Esophagus muscularis mucosa (tissue), 4 donors: ENCODE measurements at regions not wholly inside any gene's neighbourhood (a gene's known extent, or its start where the extent isn't known, plus 50 kb on each side); places are given as distances from the start of the nearest gene placed in this dataset.

ENCODE experiments used
- DNase-seq: peaks from one replicate; pipeline ENCODE4 v3.0.0-alpha.2; 2017; ENCODE audit errors: extremely low spot score
- H3K27ac ChIP-seq, 4 donors: fragments of 200-600 bp; sonication (generic); replicated peaks in 1 of 4; 1 replicate in 3 of 4; 2 replicates in 1 of 4; pipeline ENCODE4 v1.5.1; 2016 to 2019; ENCODE audit warnings: mild to moderate bottlenecking in 1 of 4
- H3K27me3 ChIP-seq, 4 donors: fragments of 200-600 bp; sonication (generic); one replicate each; pipeline versions ENCODE4 v1.5.1 to v1.6.0; 2016 to 2019
- H3K36me3 ChIP-seq, 4 donors: fragments of 200-600 bp; sonication (generic); one replicate each; pipeline ENCODE4 v1.5.1; 2016 to 2019
- H3K4me1 ChIP-seq, 4 donors: fragments of 200-600 bp; sonication (generic); one replicate each; pipeline ENCODE4 v1.5.1; 2016 to 2019
- H3K4me3 ChIP-seq, 4 donors: fragments of 200-600 bp; sonication (generic); 1 replicate in 2 of 4; 2 replicates in 2 of 4; pipeline ENCODE4 v1.5.1; 2016 to 2019; ENCODE audit warnings: mild to moderate bottlenecking in 4 of 4, moderate library complexity in 1 of 4
- H3K9me3 ChIP-seq, 4 donors: fragments of 200-600 bp; sonication (generic); 1 replicate in 3 of 4; 2 replicates in 1 of 4; pipeline ENCODE4 v1.5.1; 2016 to 2019
- EP300 ChIP-seq: sonication (generic); formaldehyde crosslinking; IDR thresholded peaks from one replicate; pipeline ENCODE4 v1.6.1; 2017; ENCODE audit warnings: antibody characterized with exemption
- POLR2A ChIP-seq: fragments of 450-650 bp; IDR thresholded peaks from one replicate; pipeline ENCODE4 v1.6.1; 2017; ENCODE audit warnings: antibody characterized with exemption, moderate library complexity, mild to moderate bottlenecking, low read depth
- POLR2AphosphoS5 ChIP-seq, 2 donors: sonication (generic); formaldehyde crosslinking; IDR thresholded peaks; one replicate each; pipeline ENCODE4 v1.6.1; 2017; ENCODE audit warnings: antibody characterized with exemption in 2 of 2
- WGBS: methylation state at CpG from one replicate; pipeline ENCODE4 v1.1.5; 2018; 5-methylcytosine and 5-hydroxymethylcytosine counted together
- intact Hi-C: fragments of 100-400 bp; cut with DNase I; formaldehyde crosslinking; loops from one replicate; pipeline ENCODE4 v1.15.1; 2023
- TF ChIP-seq, protein P1 (sequence below), 3 experiments: fragments of 200-600 bp in 2 of 3; fragments of 450-650 bp in 1 of 3; sonication (generic) in 2 of 3; IDR thresholded peaks; one replicate each; pipeline ENCODE4 v1.5.1; 2017 to 2019; ENCODE audit warnings: antibody characterized with exemption in 3 of 3, mild to moderate bottlenecking in 2 of 3, moderate library complexity in 1 of 3

DNA sequence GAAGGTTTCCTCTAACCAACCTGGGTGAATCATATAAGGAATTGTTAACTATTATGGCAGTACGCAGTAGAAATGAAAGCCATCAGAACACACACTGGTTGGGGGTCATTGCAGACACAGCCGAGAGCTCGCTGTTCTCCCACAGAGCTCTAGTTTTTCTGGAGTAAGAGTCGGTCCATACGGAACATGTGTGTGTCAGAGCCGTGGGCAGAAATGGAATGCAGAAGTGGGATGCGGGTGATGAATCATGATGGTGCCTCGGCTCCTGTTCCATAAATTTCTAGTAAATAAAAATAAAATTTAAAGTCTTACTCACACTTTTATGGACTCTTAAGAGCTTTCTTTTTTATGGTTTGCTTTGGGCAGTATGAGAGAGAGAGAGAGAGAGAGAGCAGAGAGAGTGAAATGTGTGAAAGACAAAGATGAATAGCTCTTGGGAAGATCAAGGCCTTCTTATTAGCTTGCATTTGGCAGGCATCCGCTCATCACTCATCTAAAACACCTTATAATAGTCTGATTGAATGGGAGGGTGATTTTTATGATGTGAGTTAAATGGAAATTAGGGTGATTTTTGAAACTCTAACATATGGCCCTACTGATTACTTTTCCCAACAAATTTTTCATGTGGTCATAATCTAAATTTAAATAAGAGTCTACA is 98.8 kb upstream of the PFKP start:
- 84% methylated on average over 9 of the region's 9 CpGs for WGBS
- intact Hi-C loops: no loop called here

GRCh38 chr10:2966134-2966533 is 101.2 kb upstream of the PFKP start:
- Histone ChIP-seq H3K27ac (no peak overlapping the region), H3K27me3 (peaks cover 0 to 21% (median 0%) of the 10 kb centered on the region in 4 donors), H3K9me3 (peaks cover 0 to 8% (median 0%) of the 10 kb centered on the region in 4 donors), H3K4me3 (no peak overlapping the region), H3K4me1 (no peaks in the 10 kb centered on the region), H3K36me3 (no peaks in the 10 kb centered on the region)
- intact Hi-C loops: no loop called here
- WGBS: 61% methylated on average over 4 of the region's 4 CpGs
- no peak for DNase-seq
- TF ChIP-seq POLR2AphosphoS5 (IDR thresholded peaks at IDR 0.05) (no peak), POLR2A (no peak), EP300 (no peak)
- TF ChIP-seq, protein P1, sequence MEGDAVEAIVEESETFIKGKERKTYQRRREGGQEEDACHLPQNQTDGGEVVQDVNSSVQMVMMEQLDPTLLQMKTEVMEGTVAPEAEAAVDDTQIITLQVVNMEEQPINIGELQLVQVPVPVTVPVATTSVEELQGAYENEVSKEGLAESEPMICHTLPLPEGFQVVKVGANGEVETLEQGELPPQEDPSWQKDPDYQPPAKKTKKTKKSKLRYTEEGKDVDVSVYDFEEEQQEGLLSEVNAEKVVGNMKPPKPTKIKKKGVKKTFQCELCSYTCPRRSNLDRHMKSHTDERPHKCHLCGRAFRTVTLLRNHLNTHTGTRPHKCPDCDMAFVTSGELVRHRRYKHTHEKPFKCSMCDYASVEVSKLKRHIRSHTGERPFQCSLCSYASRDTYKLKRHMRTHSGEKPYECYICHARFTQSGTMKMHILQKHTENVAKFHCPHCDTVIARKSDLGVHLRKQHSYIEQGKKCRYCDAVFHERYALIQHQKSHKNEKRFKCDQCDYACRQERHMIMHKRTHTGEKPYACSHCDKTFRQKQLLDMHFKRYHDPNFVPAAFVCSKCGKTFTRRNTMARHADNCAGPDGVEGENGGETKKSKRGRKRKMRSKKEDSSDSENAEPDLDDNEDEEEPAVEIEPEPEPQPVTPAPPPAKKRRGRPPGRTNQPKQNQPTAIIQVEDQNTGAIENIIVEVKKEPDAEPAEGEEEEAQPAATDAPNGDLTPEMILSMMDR (IDR thresholded peaks at IDR 0.05): no peak

More for the DNA sequence above, 98.8 kb upstream of the PFKP start:
- H3K27me3 ChIP-seq: peaks cover 0 to 17% (median 0%) of the 10 kb centered on the region in 4 donors
- no peaks in the 10 kb centered on the region for H3K9me3 ChIP-seq
- TF ChIP-seq POLR2A (no peak), EP300 (no peak), POLR2AphosphoS5 (IDR thresholded peaks at IDR 0.05) (no peak)
- TF ChIP-seq, protein P1 (IDR thresholded peaks at IDR 0.05): no peak
- H3K4me1 ChIP-seq: no peaks in the 10 kb centered on the region
- H3K4me3 ChIP-seq: no peak overlapping the region
- H3K27ac ChIP-seq: no peak overlapping the region
- no peaks in the 10 kb centered on the region for H3K36me3 ChIP-seq
- no peak for DNase-seq

- TF ChIP-seq POLR2AphosphoS5 (IDR thresholded peaks at IDR 0.05) (no peak), POLR2A (no peak), EP300 (no peak)
- TF ChIP-seq, protein P1 (IDR thresholded peaks at IDR 0.05): no peak
- intact Hi-C loops: no loop called here
- Histone ChIP-seq H3K27ac (no peak overlapping the region), H3K4me3 (no peak overlapping the region), H3K36me3 (no peaks in the 10 kb centered on the region), H3K4me1 (no peaks in the 10 kb centered on the region), H3K27me3 (peaks cover 0 to 26% (median 0%) of the 10 kb centered on the region in 4 donors), H3K9me3 (peaks cover 0 to 12% (median 0%) of the 10 kb centered on the region in 4 donors)
- WGBS: 94% methylated on average over 5 of the region's 5 CpGs
- DNase-seq: no peak
Measured at GRCh38 chr10:2964632-2965296, 102.6 kb upstream of the PFKP start.

DNA sequence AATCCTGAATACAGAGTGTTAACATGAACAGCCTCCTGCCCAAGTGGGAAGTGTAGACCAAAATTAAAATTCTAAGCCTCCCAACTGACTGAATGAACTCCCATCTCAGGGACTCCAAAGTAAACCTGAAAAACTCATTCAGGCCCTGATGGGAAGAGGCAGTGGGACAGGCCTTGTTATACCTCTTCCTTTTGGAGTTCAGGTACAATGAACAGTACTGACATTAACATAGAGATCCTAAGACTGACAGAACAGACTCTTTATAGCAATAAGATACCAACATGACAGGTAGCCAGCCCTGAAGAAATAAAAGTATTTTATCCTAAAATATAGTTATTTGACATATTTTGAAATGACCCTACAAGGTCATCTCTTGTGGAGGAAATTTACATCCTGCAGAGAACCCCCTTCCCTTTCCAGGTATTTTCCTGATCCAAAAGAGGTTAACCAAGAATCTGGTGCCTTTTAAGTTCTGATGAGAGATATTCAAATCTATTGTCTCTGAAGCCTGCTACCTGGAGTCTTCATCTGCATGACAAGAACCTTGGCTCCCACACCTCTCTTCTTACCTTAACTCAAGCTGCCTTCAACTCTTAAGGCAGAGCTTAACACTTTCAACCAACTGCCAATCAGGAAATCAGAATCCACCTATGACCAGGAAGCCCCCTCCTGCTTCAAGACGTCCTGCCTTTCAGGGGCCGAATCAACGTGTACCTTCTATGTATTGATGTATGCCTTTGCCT is 103.3 kb upstream of the PFKP start:
- DNase-seq: no peak
- H3K4me3 ChIP-seq: no peak overlapping the region
- no peak overlapping the region for H3K27ac ChIP-seq
- H3K9me3 ChIP-seq: peaks cover 0 to 12% (median 0%) of the 10 kb centered on the region in 4 donors
- intact Hi-C loops: no loop called here
- peaks cover 0 to 26% (median 0%) of the 10 kb centered on the region in 4 donors for H3K27me3 ChIP-seq
- no peaks in the 10 kb centered on the region for H3K4me1 ChIP-seq
- TF ChIP-seq POLR2AphosphoS5 (IDR thresholded peaks at IDR 0.05): no peak
- H3K36me3 ChIP-seq: no peaks in the 10 kb centered on the region
- 43% methylated on average over 3 of the region's 3 CpGs for WGBS

DNA sequence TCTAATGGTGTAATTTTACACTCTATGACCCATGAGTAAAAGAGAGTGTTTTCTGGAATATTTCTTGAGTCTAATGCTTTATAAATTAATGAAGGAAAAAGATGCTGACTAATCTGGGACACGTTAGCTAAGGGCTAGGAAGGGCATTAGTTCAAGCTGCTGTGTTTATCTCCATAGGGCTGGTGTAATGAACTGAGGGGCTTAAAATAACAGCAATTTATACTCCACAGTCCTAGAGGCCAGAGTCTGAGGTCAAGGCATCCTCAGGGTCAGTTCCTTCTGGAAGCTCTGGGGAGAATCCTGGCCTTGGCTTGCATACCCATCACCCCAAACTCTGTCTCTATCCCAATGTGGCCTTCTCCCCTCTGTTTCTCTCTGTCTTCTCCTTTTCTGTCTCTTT is 105.2 kb upstream of the PFKP start:
- no peak overlapping the region for H3K4me3 ChIP-seq
- WGBS: 68% methylated on average over 1 of the region's 1 CpG
- intact Hi-C loops: no loop called here

More for the DNA sequence above, 105.2 kb upstream of the PFKP start:
- H3K36me3 ChIP-seq: no peaks in the 10 kb centered on the region
- H3K27me3 ChIP-seq: peaks cover 0 to 26% (median 0%) of the 10 kb centered on the region in 4 donors
- H3K27ac ChIP-seq: no peak overlapping the region
- no peaks in the 10 kb centered on the region for H3K4me1 ChIP-seq
- H3K9me3 ChIP-seq: peaks cover 0 to 12% (median 0%) of the 10 kb centered on the region in 4 donors
- TF ChIP-seq, protein P1 (IDR thresholded peaks at IDR 0.05): no peak
- TF ChIP-seq POLR2A (no peak), POLR2AphosphoS5 (IDR thresholded peaks at IDR 0.05) (no peak), EP300 (no peak)
- no peak for DNase-seq
